Loucy (cell line): ENCODE measurements at regions not wholly inside any gene's neighbourhood (a gene's known extent, or its start where the extent isn't known, plus 50 kb on each side); places are given as distances from the start of the nearest gene placed in this dataset.

Source experiments
- CTCF ChIP-seq: fragments of 200-600 bp; sonication (generic); conservative IDR thresholded peaks from 2 replicates; pipeline ENCODE4 v1.5.1; 2014; ENCODE audit warnings: mild to moderate bottlenecking, antibody characterized with exemption, low read length
- EZH2phosphoT487 ChIP-seq: fragments of 200-600 bp; IDR thresholded peaks from 2 replicates; pipeline ENCODE4 v1.6.1; 2018; ENCODE audit warnings: antibody characterized with exemption, mild to moderate bottlenecking, moderate library complexity, borderline replicate concordance

- TF ChIP-seq EZH2phosphoT487 (no peak), CTCF (no peak)
Observed at GRCh38 chr5:57642066-57642465, 159.5 kb upstream of the ACTBL2 start.
